DOHH2 (cell line): ENCODE measurements at regions not wholly inside any gene's neighbourhood (a gene's known extent, or its start where the extent isn't known, plus 50 kb on each side); places are given as distances from the start of the nearest gene placed in this dataset.

Experiments used
- H3F3A ChIP-seq: fragments of 200-600 bp; sonication (generic), shearing (Covaris generic); 2 replicates; pipeline ENCODE4 v1.6.0; 2016; ENCODE audit warnings: antibody characterized with exemption, mild to moderate bottlenecking; ENCODE audit not compliant: control insufficient read depth, insufficient read depth
- H3K27ac ChIP-seq: fragments of 200-600 bp; sonication (generic); 2 replicates; pipeline ENCODE4 v1.5.1; 2014; ENCODE audit warnings: low read depth, mild to moderate bottlenecking, low read length, moderate library complexity
- H3K27me3 ChIP-seq: fragments of 200-600 bp; sonication (generic); 2 replicates; pipeline ENCODE4 v1.6.1; 2014; ENCODE audit warnings: mild to moderate bottlenecking, low read length, mixed read lengths; ENCODE audit not compliant: control insufficient read depth
- H3K36me3 ChIP-seq: fragments of 200-600 bp; sonication (generic); 2 replicates; pipeline ENCODE4 v1.6.1; 2014; ENCODE audit warnings: mild to moderate bottlenecking, low read length, moderate library complexity, mixed read lengths; ENCODE audit not compliant: control insufficient read depth
- H3K4me1 ChIP-seq: fragments of 200-600 bp; sonication (generic); 2 replicates; pipeline ENCODE4 v1.6.1; 2014; ENCODE audit warnings: mild to moderate bottlenecking, low read length, mixed read lengths; ENCODE audit not compliant: control insufficient read depth
- H3K4me2 ChIP-seq: fragments of 200-600 bp; sonication (generic); 2 replicates; pipeline ENCODE4 v1.6.0; 2014; ENCODE audit warnings: mild to moderate bottlenecking, low read length, moderate library complexity
- H3K4me3 ChIP-seq: fragments of 200-600 bp; sonication (generic); 2 replicates; pipeline ENCODE4 v1.5.1; 2014; ENCODE audit warnings: mild to moderate bottlenecking, low read length, mixed read lengths
- H3K79me2 ChIP-seq: fragments of 200-600 bp; sonication (generic); 2 replicates; pipeline ENCODE4 v1.6.1; 2014; ENCODE audit warnings: mild to moderate bottlenecking, low read length, mixed read lengths; ENCODE audit not compliant: control insufficient read depth
- H3K9me2 ChIP-seq: fragments of 200-600 bp; sonication (generic); replicated peaks from 2 replicates; pipeline ENCODE4 v1.6.1; 2014; ENCODE audit warnings: mild to moderate bottlenecking, low read length, mixed read lengths; ENCODE audit not compliant: control insufficient read depth
- H3K9me3 ChIP-seq: fragments of 200-600 bp; sonication (generic); 2 replicates; pipeline ENCODE4 v1.6.1; 2014; ENCODE audit warnings: antibody characterized with exemption, low read length, mixed read lengths; ENCODE audit not compliant: control insufficient read depth, insufficient read depth
- H4K20me1 ChIP-seq: fragments of 200-600 bp; sonication (generic); 2 replicates; pipeline ENCODE4 v1.6.0; 2014; ENCODE audit warnings: low read depth, mild to moderate bottlenecking, antibody characterized with exemption, low read length, moderate library complexity; ENCODE audit not compliant: control insufficient read depth, insufficient read depth
- EZH2phosphoT487 ChIP-seq: fragments of 200-600 bp; sonication (generic); IDR thresholded peaks from 2 replicates; pipeline ENCODE4 v1.6.1; 2017; ENCODE audit warnings: borderline replicate concordance, mild to moderate bottlenecking, antibody characterized with exemption, low read length, moderate library complexity, mixed read lengths
- TF ChIP-seq, protein P1 (sequence below): fragments of 200-600 bp; sonication (generic); IDR thresholded peaks from one replicate; pipeline ENCODE4 v1.5.1; 2014; ENCODE audit warnings: antibody characterized with exemption, mild to moderate bottlenecking, low read depth, low read length; ENCODE audit not compliant: poor library complexity, severe bottlenecking

DNA sequence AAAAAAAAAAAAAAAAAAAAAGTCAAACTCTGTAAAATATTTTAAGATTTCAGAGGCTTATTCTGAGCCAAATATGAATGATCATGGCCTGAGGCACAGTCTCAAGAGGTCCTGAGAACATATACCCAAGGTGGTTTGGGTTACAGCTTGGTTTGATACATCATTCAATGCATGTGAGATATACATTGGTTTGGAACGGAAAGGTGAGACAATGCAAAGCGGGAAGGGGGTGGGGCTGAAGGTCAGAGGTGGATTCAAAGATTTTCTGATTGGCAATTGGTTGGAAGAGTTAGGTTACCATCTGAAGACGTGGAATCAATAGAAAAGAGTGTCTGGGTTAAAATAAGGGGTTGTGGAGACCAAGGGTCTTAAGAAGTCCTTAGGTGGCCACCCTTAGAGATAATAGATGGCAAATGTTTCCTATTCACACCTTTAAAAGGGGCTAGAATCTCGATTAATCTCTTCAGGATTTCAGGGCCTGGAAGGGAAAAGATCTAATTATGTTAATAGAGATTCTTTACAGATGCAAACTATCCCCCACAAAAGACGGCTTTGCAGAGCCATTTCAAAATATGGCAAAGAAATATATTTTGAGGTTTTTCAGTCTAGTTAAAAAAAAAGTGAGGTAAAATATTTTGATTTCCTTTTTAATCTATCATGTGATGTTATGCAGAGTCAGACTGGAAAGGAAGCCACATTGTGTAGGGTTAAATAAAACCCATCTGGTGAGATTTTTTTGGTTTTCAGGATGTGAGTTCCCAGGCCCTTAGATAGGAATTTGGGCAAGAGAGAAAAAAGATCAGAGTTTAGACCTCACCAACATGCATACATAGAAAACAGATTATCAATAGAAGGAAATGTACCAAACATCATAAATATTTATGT lies 173.8 kb upstream of the CNOT2 start:
- no peak overlapping the region for H3K27ac ChIP-seq
- H3K79me2 ChIP-seq = no peaks in the 10 kb centered on the region
- no peaks in the 10 kb centered on the region for H3F3A ChIP-seq
- H4K20me1 ChIP-seq = no peaks in the 10 kb centered on the region
- peaks cover 13% of the 10 kb centered on the region; the same call in 1 of the 2 replicates for H3K4me1 ChIP-seq
- no peaks in the 10 kb centered on the region for H3K9me2 ChIP-seq
- H3K4me2 ChIP-seq = no peak overlapping the region
- H3K4me3 ChIP-seq = no peak overlapping the region
- H3K36me3 ChIP-seq = no peaks in the 10 kb centered on the region
- H3K27me3 ChIP-seq = no peaks in the 10 kb centered on the region
- no peak for TF ChIP-seq EZH2phosphoT487
- TF ChIP-seq, protein P1, sequence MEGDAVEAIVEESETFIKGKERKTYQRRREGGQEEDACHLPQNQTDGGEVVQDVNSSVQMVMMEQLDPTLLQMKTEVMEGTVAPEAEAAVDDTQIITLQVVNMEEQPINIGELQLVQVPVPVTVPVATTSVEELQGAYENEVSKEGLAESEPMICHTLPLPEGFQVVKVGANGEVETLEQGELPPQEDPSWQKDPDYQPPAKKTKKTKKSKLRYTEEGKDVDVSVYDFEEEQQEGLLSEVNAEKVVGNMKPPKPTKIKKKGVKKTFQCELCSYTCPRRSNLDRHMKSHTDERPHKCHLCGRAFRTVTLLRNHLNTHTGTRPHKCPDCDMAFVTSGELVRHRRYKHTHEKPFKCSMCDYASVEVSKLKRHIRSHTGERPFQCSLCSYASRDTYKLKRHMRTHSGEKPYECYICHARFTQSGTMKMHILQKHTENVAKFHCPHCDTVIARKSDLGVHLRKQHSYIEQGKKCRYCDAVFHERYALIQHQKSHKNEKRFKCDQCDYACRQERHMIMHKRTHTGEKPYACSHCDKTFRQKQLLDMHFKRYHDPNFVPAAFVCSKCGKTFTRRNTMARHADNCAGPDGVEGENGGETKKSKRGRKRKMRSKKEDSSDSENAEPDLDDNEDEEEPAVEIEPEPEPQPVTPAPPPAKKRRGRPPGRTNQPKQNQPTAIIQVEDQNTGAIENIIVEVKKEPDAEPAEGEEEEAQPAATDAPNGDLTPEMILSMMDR = no peak
- no peaks in the 10 kb centered on the region for H3K9me3 ChIP-seq

DNA sequence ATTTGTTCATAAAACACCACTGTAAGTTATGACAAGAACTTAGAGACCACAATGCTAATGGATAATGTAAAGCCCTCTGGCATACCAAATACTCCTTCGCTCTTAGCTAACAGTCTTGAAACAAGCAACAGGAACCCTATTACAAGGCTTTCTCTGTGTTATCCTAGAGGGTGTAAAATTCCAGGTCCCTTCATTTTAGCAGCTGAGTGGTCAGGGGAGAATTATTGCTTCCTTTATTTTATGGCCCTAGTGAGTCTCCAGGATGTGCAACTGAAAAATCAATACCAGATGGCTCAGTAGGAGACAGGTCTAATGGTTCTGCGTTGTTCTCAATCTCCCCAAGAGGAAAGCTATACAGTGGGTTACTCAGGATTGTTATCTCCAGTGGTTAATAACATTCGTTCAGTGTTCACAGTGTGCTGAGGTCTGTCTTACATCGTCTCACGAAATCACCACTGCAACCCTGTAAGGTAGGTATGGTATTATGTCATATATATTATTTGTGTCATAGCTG lies 172.7 kb upstream of the CNOT2 start:
- no peak overlapping the region for H3K27ac ChIP-seq
- no peak for TF ChIP-seq EZH2phosphoT487
- TF ChIP-seq, protein P1 = no peak
- H3K27me3 ChIP-seq = no peaks in the 10 kb centered on the region
- no peak overlapping the region for H3K4me2 ChIP-seq
- H3K9me3 ChIP-seq = no peaks in the 10 kb centered on the region
- no peaks in the 10 kb centered on the region for H3K79me2 ChIP-seq
- H3K4me3 ChIP-seq = no peak overlapping the region
- H3K4me1 ChIP-seq = peaks cover 14% of the 10 kb centered on the region; the same call in 1 of the 2 replicates
- H3K9me2 ChIP-seq = no peaks in the 10 kb centered on the region
- H3F3A ChIP-seq = no peaks in the 10 kb centered on the region
- no peaks in the 10 kb centered on the region for H4K20me1 ChIP-seq
- H3K36me3 ChIP-seq = no peaks in the 10 kb centered on the region

DNA sequence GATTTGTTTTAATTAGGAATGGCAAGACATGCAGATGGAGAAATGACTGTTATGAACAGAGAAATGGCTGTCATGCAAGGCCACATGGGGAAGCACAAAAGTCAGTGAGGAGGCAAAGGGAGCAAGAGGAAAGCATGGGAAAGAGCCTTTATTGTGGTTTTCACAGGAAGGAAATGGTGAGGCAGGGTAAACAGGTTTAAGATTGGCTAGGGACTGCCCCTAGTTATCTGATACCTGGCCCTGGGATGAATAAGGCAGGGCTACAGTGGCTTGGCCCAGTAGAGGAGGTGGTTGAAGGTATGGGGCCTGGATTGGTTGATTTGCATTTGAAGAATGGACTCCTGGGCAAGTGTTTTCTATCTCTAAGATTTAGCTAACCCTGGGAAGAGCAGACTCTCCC lies 168.7 kb upstream of the CNOT2 start:
- Histone ChIP-seq H3K4me3 (no peak overlapping the region), H3K27ac (no peak overlapping the region), H3K4me2 (no peak overlapping the region), H3K36me3 (no peaks in the 10 kb centered on the region), H3K79me2 (no peaks in the 10 kb centered on the region), H4K20me1 (no peaks in the 10 kb centered on the region), H3K9me3 (no peaks in the 10 kb centered on the region), H3K9me2 (no peaks in the 10 kb centered on the region), H3K4me1 (peaks cover 11% of the 10 kb centered on the region), H3K27me3 (no peaks in the 10 kb centered on the region), H3F3A (no peaks in the 10 kb centered on the region)
- TF ChIP-seq, protein P1 = no peak
- no peak for TF ChIP-seq EZH2phosphoT487
